ENCODE measurements at regions not wholly inside any gene's neighbourhood (a gene's known extent, or its start where the extent isn't known, plus 50 kb on each side); places are given as distances from the start of the nearest gene placed in this dataset.

- Histone ChIP-seq H3K27me3 (no peaks in the 10 kb centered on the region), H3K36me3 (replicated peaks; ENCODE audit: insufficient read depth, low read depth) (no peaks in the 10 kb centered on the region), H3K4me3 (no peak overlapping the region), H2AFZ (no peak overlapping the region), H4K20me1 (ENCODE audit: insufficient read depth, poor library complexity, severe bottlenecking) (no peaks in the 10 kb centered on the region), H3K9me2 (replicated peaks; ENCODE audit: insufficient read depth) (no peaks in the 10 kb centered on the region), H3K4me2 (no peak overlapping the region), H3K9me3 (ENCODE audit: low read depth) (no peaks in the 10 kb centered on the region), H3K4me1 (ENCODE audit: insufficient read depth) (no peaks in the 10 kb centered on the region), H3K79me2 (no peaks in the 10 kb centered on the region), H3K27ac (no peak overlapping the region)
- WGBS (ENCODE audit: low lambda C conversion rate, missing lambda C conversion rate), result 90% methylated on average over 5 of the region's 5 CpGs
- TF ChIP-seq CTCF (IDR thresholded peaks at IDR 0.05; ENCODE audit: poor library complexity) (no peak), EZH2 (IDR thresholded peaks at IDR 0.05; ENCODE audit: borderline replicate concordance) (no peak), EZH2phosphoT487 (IDR thresholded peaks at IDR 0.05; ENCODE audit: low read depth, severe bottlenecking, unreplicated experiment) (no peak)
- no peak for DNase-seq (ENCODE audit: low spot score)
Observed at GRCh38 chr4:26199596-26199995, 121.2 kb upstream of the RBPJ start.

- Histone ChIP-seq H3K36me3 (replicated peaks; ENCODE audit: insufficient read depth, low read depth) (no peaks in the 10 kb centered on the region), H4K20me1 (ENCODE audit: insufficient read depth, poor library complexity, severe bottlenecking) (no peaks in the 10 kb centered on the region), H3K9me2 (replicated peaks; ENCODE audit: insufficient read depth) (no peaks in the 10 kb centered on the region), H3K9me3 (ENCODE audit: low read depth) (no peaks in the 10 kb centered on the region), H2AFZ (no peak overlapping the region), H3K4me3 (no peak overlapping the region), H3K4me2 (no peak overlapping the region), H3K79me2 (no peaks in the 10 kb centered on the region), H3K4me1 (ENCODE audit: insufficient read depth) (no peaks in the 10 kb centered on the region), H3K27ac (no peak overlapping the region), H3K27me3 (no peaks in the 10 kb centered on the region)
- TF ChIP-seq EZH2 (IDR thresholded peaks at IDR 0.05; ENCODE audit: borderline replicate concordance), result no peak
- no peak for TF ChIP-seq EZH2phosphoT487 (IDR thresholded peaks at IDR 0.05; ENCODE audit: low read depth, severe bottlenecking, unreplicated experiment)
- no peak for TF ChIP-seq CTCF (IDR thresholded peaks at IDR 0.05; ENCODE audit: poor library complexity)
- no peak for DNase-seq (ENCODE audit: low spot score)
- WGBS (ENCODE audit: low lambda C conversion rate, missing lambda C conversion rate), result 86% methylated on average over 2 of the region's 2 CpGs
Observed at GRCh38 chr4:26201120-26201519, 119.7 kb upstream of the RBPJ start.

- WGBS (ENCODE audit: low lambda C conversion rate, missing lambda C conversion rate), result 92% methylated on average over 8 of the region's 8 CpGs
- H3K9me2 ChIP-seq (replicated peaks; ENCODE audit: insufficient read depth), result no peaks in the 10 kb centered on the region
- TF ChIP-seq EZH2 (IDR thresholded peaks at IDR 0.05; ENCODE audit: borderline replicate concordance) (no peak), EZH2phosphoT487 (IDR thresholded peaks at IDR 0.05; ENCODE audit: low read depth, severe bottlenecking, unreplicated experiment) (no peak), CTCF (IDR thresholded peaks at IDR 0.05; ENCODE audit: poor library complexity) (no peak)
- H2AFZ ChIP-seq, result no peak overlapping the region
- no peaks in the 10 kb centered on the region for H3K36me3 ChIP-seq (replicated peaks; ENCODE audit: insufficient read depth, low read depth)
- no peak overlapping the region for H3K4me2 ChIP-seq
- H3K27ac ChIP-seq, result no peak overlapping the region
- H3K4me3 ChIP-seq, result no peak overlapping the region
- no peaks in the 10 kb centered on the region for H4K20me1 ChIP-seq (ENCODE audit: insufficient read depth, poor library complexity, severe bottlenecking)
- H3K4me1 ChIP-seq (ENCODE audit: insufficient read depth), result no peaks in the 10 kb centered on the region
- peaks cover 10% of the 10 kb centered on the region for H3K27me3 ChIP-seq
- no peak for DNase-seq (ENCODE audit: low spot score)
- no peaks in the 10 kb centered on the region for H3K79me2 ChIP-seq
- no peaks in the 10 kb centered on the region for H3K9me3 ChIP-seq (ENCODE audit: low read depth)
Observed at GRCh38 chr4:26204249-26204825, 116.5 kb upstream of the RBPJ start.

All from hepatocyte (in vitro differentiated cells).